AG04450 (cell line): ENCODE measurements at regions not wholly inside any gene's neighbourhood (a gene's known extent, or its start where the extent isn't known, plus 50 kb on each side); places are given as distances from the start of the nearest gene placed in this dataset.

Experiments used
- CTCF ChIA-PET: fragments of 300-600, 350-600 bp; formaldehyde crosslinking; extraction: SDS; loops from one replicate; lab custom pipeline; 2022; ENCODE audit warnings: antibody characterized with exemption, inconsistent platforms; lab: Charles Lee
- POLR2A ChIA-PET: fragments of 350-600 bp; formaldehyde crosslinking; extraction: SDS; loops from one replicate; lab custom pipeline; 2021; ENCODE audit warnings: antibody characterized with exemption, inconsistent platforms; lab: Yijun Ruan, JAX
- DNase-seq: peaks from one replicate; pipeline ENCODE4 v3.0.0-alpha.2; 2011; ENCODE audit warnings: low read depth, low spot score
- H3K27ac ChIP-seq: one replicate; pipeline ENCODE4 v1.5.1; 2012; ENCODE audit warnings: low read depth, low read length, control low read depth
- H3K27me3 ChIP-seq: one replicate; pipeline ENCODE4 v1.6.0; 2012; ENCODE audit warnings: low read length; ENCODE audit not compliant: control insufficient read depth, insufficient read depth
- H3K4me3 ChIP-seq: 2 replicates; pipeline ENCODE4 v1.5.1; 2011; ENCODE audit warnings: mild to moderate bottlenecking, low read depth, low read length, control low read depth
- H3K9me3 ChIP-seq: 2 replicates; pipeline ENCODE4 v1.5.1; 2012; ENCODE audit warnings: low read length; ENCODE audit not compliant: control insufficient read depth, insufficient read depth
- CTCF ChIP-seq: IDR thresholded peaks from 2 replicates; pipeline ENCODE4 v1.5.1; 2011; ENCODE audit warnings: low read depth, low read length, control low read depth, inconsistent platforms

- Histone ChIP-seq H3K4me3 (no peak overlapping the region), H3K27ac (no peak overlapping the region), H3K9me3 (peaks cover 2% of the 10 kb centered on the region; the same call in 1 of the 2 replicates), H3K27me3 (no peaks in the 10 kb centered on the region)
- DNase-seq = no peak
- no peak for TF ChIP-seq CTCF
- ChIA-PET CTCF (no interaction called here), POLR2A (no interaction called here)
Measured at GRCh38 chr13:103634066-103634465, 567.8 kb upstream of the SLC10A2 start.

GRCh38 chr13:103625194-103625593, 559.0 kb upstream of the SLC10A2 start:
- Histone ChIP-seq H3K9me3 (no peaks in the 10 kb centered on the region), H3K27me3 (no peaks in the 10 kb centered on the region), H3K27ac (no peak overlapping the region), H3K4me3 (no peak overlapping the region)
- CTCF ChIA-PET = no interaction called here
- no peak for TF ChIP-seq CTCF
- POLR2A ChIA-PET = no interaction called here
- DNase-seq = no peak

- no peak for TF ChIP-seq CTCF
- ChIA-PET POLR2A (no interaction called here), CTCF (no interaction called here)
- H3K9me3 ChIP-seq = peaks cover 7% of the 10 kb centered on the region
- no peak for DNase-seq
- H3K4me3 ChIP-seq = no peak overlapping the region
- no peaks in the 10 kb centered on the region for H3K27me3 ChIP-seq
- no peak overlapping the region for H3K27ac ChIP-seq
Measured at GRCh38 chr13:103618151-103618550, 551.9 kb upstream of the SLC10A2 start.

GRCh38 chr13:103615771-103616170, 549.6 kb upstream of the SLC10A2 start:
- TF ChIP-seq CTCF = no peak
- no peak overlapping the region for H3K27ac ChIP-seq
- ChIA-PET CTCF (no interaction called here), POLR2A (no interaction called here)
- no peak for DNase-seq
- H3K27me3 ChIP-seq = no peaks in the 10 kb centered on the region
- H3K4me3 ChIP-seq = no peak overlapping the region
- H3K9me3 ChIP-seq = peaks cover 7% of the 10 kb centered on the region

- ChIA-PET CTCF (no interaction called here), POLR2A (no interaction called here)
- Histone ChIP-seq H3K9me3 (peaks cover 7% of the 10 kb centered on the region), H3K27ac (no peak overlapping the region), H3K4me3 (no peak overlapping the region), H3K27me3 (no peaks in the 10 kb centered on the region)
- TF ChIP-seq CTCF = no peak
- no peak for DNase-seq
Measured at GRCh38 chr13:103614761-103615160, 548.5 kb upstream of the SLC10A2 start.
